Mammary epithelial cell (primary cell): ENCODE measurements at regions not wholly inside any gene's neighbourhood (a gene's known extent, or its start where the extent isn't known, plus 50 kb on each side); places are given as distances from the start of the nearest gene placed in this dataset.

ENCODE experiments used
- EZH2 ChIP-seq: IDR thresholded peaks from 2 replicates; pipeline ENCODE4 v1.6.1; 2012; ENCODE audit warnings: low read length, inconsistent platforms, borderline replicate concordance
- TF ChIP-seq, protein P1 (sequence below), 2 donors: IDR thresholded peaks in 1 of 2; conservative IDR thresholded peaks in 1 of 2; 2 replicates each; pipeline ENCODE4 v1.5.1; 2011 to 2012; ENCODE audit warnings: inconsistent platforms in 2 of 2, low read length in 2 of 2, mild to moderate bottlenecking in 2 of 2, control low read depth in 1 of 2, low read depth in 1 of 2; ENCODE audit not compliant: insufficient read depth in 1 of 2; ENCODE audit errors: extremely low read depth in 1 of 2

DNA sequence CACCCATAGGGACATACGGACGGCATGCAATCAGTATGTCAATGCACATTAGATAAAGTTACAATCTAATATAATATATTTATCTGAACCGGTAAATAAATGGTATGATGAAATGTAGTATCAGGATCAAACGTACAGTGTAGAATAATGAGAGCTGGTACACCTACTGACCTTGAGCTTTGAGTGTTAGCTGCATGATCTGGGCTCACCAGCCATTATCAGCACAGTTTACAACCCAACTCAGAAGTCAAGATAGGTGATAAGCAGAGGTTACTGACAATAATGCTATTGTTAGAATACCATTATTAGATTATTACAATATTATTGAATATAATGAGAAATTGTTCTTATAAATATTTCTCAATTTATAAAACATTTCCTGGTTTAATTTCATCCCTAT, 103.0 kb upstream of the ESRRG start:
- TF ChIP-seq, protein P1, sequence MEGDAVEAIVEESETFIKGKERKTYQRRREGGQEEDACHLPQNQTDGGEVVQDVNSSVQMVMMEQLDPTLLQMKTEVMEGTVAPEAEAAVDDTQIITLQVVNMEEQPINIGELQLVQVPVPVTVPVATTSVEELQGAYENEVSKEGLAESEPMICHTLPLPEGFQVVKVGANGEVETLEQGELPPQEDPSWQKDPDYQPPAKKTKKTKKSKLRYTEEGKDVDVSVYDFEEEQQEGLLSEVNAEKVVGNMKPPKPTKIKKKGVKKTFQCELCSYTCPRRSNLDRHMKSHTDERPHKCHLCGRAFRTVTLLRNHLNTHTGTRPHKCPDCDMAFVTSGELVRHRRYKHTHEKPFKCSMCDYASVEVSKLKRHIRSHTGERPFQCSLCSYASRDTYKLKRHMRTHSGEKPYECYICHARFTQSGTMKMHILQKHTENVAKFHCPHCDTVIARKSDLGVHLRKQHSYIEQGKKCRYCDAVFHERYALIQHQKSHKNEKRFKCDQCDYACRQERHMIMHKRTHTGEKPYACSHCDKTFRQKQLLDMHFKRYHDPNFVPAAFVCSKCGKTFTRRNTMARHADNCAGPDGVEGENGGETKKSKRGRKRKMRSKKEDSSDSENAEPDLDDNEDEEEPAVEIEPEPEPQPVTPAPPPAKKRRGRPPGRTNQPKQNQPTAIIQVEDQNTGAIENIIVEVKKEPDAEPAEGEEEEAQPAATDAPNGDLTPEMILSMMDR (conservative IDR thresholded peaks at IDR 0.05 in 1 of 2, IDR thresholded peaks at IDR 0.05 in 1 of 2; ENCODE audit: extremely low read depth in 1 of 2, insufficient read depth in 1 of 2, low read depth in 1 of 2, low read length in 2 of 2), result no peak
- no peak for TF ChIP-seq EZH2
